LHCN-M2 (cell line): ENCODE measurements at regions not wholly inside any gene's neighbourhood (a gene's known extent, or its start where the extent isn't known, plus 50 kb on each side); places are given as distances from the start of the nearest gene placed in this dataset.
"Not testable (repeated sequence)": the region's sequence is repeated elsewhere in the genome, so short reads cannot be mapped to it uniquely, and the experiment has no call there.

Experiments
- DNase-seq: peaks from one replicate; pipeline ENCODE4 v3.0.0-alpha.2; 2012; ENCODE audit warnings: low read depth

GRCh38 chr6:10343320-10343719, 71.6 kb downstream of the TFAP2A start:
- DNase-seq, result no peak

GRCh38 chr6:10341605-10342004, 73.3 kb downstream of the TFAP2A start:
- DNase-seq, result no peak

- DNase-seq, result no peak
Measured at GRCh38 chr6:10338151-10338550, 76.7 kb downstream of the TFAP2A start.

DNA sequence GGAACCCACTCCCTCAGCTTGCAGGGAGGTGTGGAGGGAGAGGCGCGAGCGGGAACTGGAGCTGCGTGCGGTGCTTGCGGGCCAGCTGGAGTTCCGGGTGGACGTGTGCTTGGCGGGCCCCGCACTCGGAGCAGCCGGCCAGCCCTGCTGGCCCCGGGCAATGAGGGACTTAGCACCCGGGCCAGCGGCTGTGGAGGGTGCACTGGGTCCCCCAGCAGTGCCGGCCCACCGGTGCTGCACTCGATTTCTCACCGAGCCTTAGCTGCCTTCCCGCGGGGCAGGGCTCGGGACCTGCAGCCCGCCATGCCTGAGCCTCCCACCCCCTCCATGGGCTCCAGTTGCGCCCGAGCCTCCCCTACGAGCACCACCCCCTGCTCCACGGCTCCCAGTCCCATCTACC, 77.5 kb downstream of the TFAP2A start:
- not testable (repeated sequence) for DNase-seq

DNA sequence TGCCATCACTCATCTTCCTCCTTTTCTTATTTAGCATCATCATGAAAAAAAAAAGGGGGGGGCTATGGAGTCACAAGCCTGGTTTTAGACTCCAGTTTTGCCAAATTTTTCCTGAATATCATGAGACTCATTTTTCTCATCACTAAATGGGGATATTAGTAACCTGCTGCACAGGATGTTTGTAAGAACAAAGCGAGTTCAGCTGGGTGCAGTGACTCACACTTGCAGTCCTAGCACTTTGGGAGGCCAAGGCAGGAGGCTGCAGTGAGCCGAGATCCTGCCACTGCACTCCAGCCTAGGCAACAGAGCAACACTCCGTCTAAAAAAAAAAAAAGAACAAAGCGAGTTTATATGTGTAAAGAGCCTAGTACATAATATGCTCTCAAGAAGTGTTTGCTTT, 82.8 kb downstream of the TFAP2A start:
- no peak for DNase-seq

- DNase-seq, result no peak
Measured at GRCh38 chr6:10331334-10331968, 83.4 kb downstream of the TFAP2A start.

DNA sequence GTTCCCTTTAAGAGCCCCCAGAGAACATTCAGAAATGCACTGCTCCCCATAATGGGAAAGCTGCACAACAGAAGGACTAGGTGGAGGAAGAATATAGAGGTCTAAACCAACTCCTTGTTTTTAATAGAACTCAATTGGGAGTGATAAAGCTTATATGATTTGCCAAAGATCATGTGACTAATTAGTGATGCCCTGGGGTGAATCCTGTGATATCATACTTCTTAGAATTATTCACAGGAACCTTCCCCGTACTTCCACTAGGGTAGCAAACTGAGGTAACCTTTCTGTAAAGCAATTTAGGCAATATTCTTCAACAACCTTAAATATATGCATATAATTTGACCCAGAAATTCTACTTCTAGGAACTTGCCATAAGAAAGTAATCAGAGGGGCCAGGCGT, 84.4 kb downstream of the TFAP2A start:
- no peak for DNase-seq

- peak; percentile 41 for DNase-seq
Measured at GRCh38 chr6:10323018-10323417, 91.9 kb downstream of the TFAP2A start.

DNA sequence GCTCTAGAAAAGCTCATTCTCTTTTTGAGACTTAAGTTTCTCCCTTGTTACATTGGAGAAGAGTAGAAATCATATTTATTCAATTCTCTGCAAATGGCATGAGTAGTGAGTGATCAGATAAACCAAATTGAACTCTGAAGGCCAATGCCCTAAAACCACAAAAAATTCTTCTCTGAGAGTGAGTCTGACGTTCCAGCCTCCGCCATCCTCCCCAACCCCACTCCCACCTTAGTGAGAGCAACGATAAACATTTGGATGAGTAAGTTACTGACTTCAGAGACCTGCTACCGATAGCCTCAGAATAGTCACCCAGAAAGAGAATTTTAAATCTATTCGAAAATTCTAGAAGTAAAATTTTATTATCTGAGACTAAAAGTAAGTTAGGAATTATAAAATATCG, 94.6 kb downstream of the TFAP2A start:
- DNase-seq, result no peak

- peak; percentile 21 for DNase-seq
Measured at GRCh38 chr6:10316373-10316721, 98.5 kb downstream of the TFAP2A start.

DNA sequence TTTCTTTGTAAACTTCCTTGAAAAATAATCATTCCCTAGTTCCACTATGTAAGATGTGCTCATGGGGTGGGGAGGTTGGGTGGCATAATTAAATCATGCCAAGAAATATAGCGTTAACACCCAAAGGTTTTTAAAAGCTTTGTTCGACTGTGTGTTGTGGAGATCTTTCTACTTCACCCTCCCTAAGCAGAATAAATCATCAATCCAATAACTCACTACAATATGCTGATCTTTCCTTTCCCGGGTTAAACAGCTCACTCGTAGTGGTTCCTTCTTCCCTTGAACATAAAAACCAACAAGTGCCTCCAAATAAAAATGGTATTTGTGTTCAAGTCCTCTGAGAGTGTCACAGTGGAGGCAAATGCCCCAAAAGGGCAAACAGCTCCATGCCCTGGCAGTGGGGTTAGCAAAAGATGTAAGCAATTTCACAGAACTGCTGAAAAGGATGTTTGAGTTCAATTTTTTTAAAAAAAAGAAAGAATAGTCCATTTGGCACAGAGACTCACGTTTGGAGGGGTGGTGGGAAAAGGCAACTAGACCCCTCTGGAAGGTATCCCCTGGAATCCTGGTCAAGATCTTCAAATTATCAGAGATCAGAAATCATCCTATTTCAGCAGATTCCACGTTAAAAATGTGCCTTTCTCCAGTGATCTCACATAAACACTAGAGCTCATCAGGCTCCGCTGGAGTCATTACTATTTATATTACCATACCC, 99.1 kb downstream of the TFAP2A start:
- no peak for DNase-seq

DNA sequence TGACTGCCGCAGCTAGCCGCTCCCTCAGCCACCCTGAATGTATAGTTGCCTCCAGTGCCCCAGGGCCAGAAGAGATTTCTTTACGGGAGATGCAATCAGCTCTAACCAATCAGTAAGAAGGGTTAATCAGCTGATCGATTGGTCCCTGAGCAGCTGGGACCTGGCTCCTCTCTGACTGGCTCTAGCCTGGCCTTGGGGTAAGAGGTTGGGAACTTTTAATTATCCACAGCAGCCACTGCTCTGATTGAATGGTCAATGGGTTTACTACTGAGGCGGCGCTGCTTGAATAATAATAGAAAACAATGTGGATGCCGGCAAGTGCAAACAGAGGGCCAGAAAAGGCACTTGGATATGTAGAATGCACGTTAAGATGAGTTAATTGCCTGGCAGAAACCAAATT, 99.8 kb downstream of the TFAP2A start:
- no peak for DNase-seq

DNA sequence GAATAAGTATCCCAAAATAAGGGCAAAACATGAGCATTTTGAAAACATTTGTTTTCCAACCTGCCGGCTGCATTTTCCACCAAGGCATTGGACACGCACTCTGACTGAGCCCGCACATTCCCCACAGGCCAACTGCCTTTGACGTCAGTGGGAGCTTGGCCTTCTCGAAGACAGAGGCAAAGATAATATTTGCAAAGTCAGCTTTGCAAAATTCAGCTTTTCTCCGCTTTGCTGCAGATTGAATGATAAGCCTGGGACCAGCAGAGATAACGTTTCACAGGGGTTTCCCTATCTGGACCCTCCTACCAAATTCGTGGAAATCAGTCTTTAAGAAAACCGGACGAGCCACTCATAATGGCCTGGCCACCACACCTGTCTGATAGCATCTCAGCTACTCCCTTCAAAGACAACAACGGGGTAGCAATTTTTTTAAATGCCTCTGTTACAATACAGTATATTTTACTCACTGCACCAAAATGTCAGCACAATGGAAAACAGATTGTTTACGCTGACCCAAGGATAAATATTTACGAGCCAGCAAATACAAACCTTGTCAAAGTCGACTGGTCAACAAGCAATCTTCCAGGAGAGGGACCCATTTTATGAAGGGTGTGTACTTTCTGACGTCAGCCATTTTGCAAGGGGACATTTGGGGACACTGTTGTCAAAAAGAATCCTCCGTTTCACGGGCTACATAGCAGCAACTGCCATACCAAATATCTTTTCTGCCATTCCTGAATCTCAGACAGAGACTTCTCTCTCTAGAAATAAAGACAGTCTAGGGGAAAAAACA, 100.5 kb downstream of the TFAP2A start:
- DNase-seq, result no peak

DNA sequence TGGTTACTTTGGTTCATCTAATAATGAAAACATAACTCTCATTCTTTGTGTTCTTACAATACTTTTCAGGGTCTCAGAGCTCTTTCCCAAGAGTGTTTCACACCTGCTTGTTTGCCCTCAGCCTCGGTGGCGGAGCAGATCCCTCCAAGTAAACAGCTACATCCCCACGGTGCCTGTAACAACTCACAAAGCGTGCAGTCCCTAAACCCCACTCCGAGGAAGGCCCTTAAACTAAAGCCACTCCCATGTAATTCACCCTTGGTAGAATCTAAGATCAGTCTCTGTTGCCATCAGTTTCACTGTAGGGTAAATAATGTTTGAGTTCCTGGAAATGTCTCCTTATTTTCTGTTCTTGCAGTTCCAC, 101.1 kb downstream of the TFAP2A start:
- DNase-seq, result no peak

GRCh38 chr6:10312445-10312844, 102.4 kb downstream of the TFAP2A start:
- no peak for DNase-seq

GRCh38 chr6:10311546-10312405, 103.1 kb downstream of the TFAP2A start:
- not testable (repeated sequence) for DNase-seq

- no peak for DNase-seq
Measured at GRCh38 chr6:10310826-10311225, 104.0 kb downstream of the TFAP2A start.

- no peak for DNase-seq
Measured at GRCh38 chr6:10310330-10310653, 104.6 kb downstream of the TFAP2A start.

DNA sequence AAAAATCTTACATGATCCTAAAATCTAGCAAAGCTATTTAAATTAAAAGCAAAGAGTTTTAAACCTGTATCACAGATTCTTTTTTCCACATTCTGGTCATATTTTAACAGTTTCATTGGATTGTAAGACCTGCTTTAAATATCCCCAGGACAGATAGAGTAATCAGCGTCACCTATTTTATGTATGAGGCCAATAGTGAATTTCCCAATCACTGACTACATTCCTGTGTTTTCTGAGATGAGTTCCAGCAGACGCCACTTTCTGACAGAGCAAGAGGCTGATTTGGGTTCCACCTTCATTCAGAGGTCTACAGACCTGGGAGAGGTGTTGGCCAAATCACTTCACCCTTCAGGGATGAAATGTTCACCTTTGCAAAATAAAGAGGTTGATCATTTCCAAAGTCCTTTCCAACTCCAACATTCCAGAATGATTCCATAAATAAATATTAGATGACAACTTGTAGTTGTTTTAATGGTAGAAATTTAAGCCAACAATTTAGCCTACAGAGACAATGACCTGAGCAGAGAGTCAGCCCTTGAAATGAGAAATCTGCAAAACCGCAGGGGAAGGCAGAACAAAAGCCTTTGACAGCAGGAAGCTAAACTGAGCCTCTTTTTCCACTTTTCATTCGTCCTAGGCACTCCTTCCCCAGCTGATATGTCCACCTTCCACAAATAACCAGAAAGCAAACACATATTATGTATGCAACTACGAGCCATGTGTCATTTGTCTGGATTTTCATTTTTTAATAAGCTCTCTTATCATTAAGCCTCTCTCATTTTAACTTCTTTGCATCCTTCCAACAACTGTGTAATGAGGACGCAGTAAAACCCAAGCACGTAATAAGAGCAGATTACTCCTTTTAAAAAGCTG, 105.2 kb downstream of the TFAP2A start:
- no peak for DNase-seq

DNA sequence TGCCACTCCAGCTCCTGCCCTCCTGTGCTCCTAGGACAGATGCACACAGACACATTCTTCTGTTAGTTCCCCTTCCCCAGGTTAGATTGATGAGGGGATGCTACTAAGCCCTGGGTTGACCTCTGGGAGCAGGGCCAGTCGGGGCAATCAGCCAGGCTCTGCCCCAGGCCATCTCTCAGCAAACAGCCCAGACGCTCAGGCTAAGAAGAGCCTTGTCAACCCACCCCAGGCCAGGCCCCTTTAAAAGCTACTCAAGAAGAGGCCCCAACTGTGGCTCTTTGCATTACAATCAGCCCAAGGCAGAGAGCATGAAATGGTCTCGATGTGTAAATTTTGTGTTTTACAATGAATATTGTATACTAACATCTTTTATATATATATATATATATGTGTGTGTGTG, 107.4 kb downstream of the TFAP2A start:
- no peak for DNase-seq

DNA sequence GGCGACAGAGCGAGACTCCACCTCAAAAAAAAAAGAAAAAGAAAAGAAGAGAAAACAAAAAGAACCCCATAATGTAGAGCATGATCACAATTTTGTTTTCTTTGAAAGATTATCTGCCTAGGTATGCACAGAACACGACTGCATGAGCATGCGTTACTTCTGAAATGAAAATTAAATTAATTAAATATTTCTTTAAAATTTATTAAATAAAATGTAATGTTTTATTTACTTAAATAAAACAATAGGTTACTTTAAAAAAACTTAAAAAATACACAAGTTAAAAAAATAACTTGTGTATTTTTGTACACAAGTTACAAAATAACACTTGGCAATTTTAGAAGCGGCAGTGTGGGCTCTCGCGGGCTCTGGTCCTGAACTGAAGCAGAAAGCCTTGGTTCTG, 107.8 kb downstream of the TFAP2A start:
- DNase-seq, result no peak
